Uterus (tissue), 3 donors: ENCODE measurements at regions not wholly inside any gene's neighbourhood (a gene's known extent, or its start where the extent isn't known, plus 50 kb on each side); places are given as distances from the start of the nearest gene placed in this dataset.

Source experiments
- DNase-seq, 2 donors: peaks; one replicate each; pipeline ENCODE4 v3.0.0-alpha.2; 2019 to 2020
- H3K27ac ChIP-seq, 2 donors: fragments of 200-600 bp; sonication (generic); 1 replicate in 1 of 2; 2 replicates in 1 of 2; pipeline ENCODE4 v1.5.1; 2016 to 2018
- H3K27me3 ChIP-seq, 2 donors: fragments of 200-600 bp; sonication (generic); one replicate each; pipeline ENCODE4 v1.5.1; 2018 to 2019; ENCODE audit warnings: control low read depth in 1 of 2
- H3K36me3 ChIP-seq, 2 donors: fragments of 200-600 bp; sonication (generic); one replicate each; pipeline ENCODE4 v1.5.1; 2019; ENCODE audit warnings: control low read depth in 1 of 2
- H3K4me1 ChIP-seq, 2 donors: fragments of 200-600 bp; sonication (generic); one replicate each; pipeline ENCODE4 v1.5.1; 2018 to 2019; ENCODE audit warnings: control low read depth in 1 of 2
- H3K4me3 ChIP-seq, 2 donors: fragments of 200-600 bp; sonication (generic); 1 replicate in 1 of 2; 2 replicates in 1 of 2; pipeline ENCODE4 v1.5.1; 2018 to 2019; ENCODE audit warnings: mild to moderate bottlenecking in 1 of 2
- H3K9me3 ChIP-seq, 2 donors: fragments of 200-600 bp; sonication (generic); one replicate each; pipeline ENCODE4 v1.5.1; 2019; ENCODE audit warnings: control low read depth in 1 of 2
- CTCF ChIP-seq, 4 experiments: fragments of 200-600 bp in 2 of 4; fragments of 450-650 bp in 2 of 4; sonication (generic) in 2 of 4; IDR thresholded peaks; one replicate each; pipeline ENCODE4 v1.5.1; 2016 to 2019; ENCODE audit warnings: antibody characterized with exemption in 4 of 4, mild to moderate bottlenecking in 2 of 4, moderate library complexity in 1 of 4
- POLR2A ChIP-seq, 2 donors: fragments of 450-650 bp; IDR thresholded peaks; one replicate each; pipeline ENCODE4 v1.6.1; 2016; ENCODE audit warnings: antibody characterized with exemption in 2 of 2, mild to moderate bottlenecking in 1 of 2, moderate library complexity in 1 of 2
- intact Hi-C: fragments of 100-400 bp; cut with DNase I; formaldehyde crosslinking; loops from one replicate; pipeline ENCODE4 v1.15.1; 2023; ENCODE audit warnings: low total_unique reads
- donor health status: DM: yes; HTN: yes; CAD: no.

- TF ChIP-seq CTCF (IDR thresholded peaks at IDR 0.05) (no peak), POLR2A (IDR thresholded peaks at IDR 0.05) (no peak)
- Histone ChIP-seq H3K27me3 (no peaks in the 10 kb centered on the region), H3K4me1 (no peaks in the 10 kb centered on the region), H3K27ac (peak overlapping the region; percentile 24 to 51), H3K4me3 (peak overlapping the region in 1 of 2 donors; percentile 20), H3K36me3 (no peaks in the 10 kb centered on the region), H3K9me3 (no peaks in the 10 kb centered on the region)
- peak in 1 of 2 donors; percentile 34 for DNase-seq
- intact Hi-C loops = no loop called here
Observed at GRCh38 chr2:120576509-120577474, 158.9 kb upstream of the GLI2 start.

- H3K4me3 ChIP-seq = no peak overlapping the region
- no peaks in the 10 kb centered on the region for H3K4me1 ChIP-seq
- TF ChIP-seq CTCF (IDR thresholded peaks at IDR 0.05) (no peak), POLR2A (IDR thresholded peaks at IDR 0.05) (no peak)
- no peaks in the 10 kb centered on the region for H3K36me3 ChIP-seq
- intact Hi-C loops = no loop called here
- H3K9me3 ChIP-seq = no peaks in the 10 kb centered on the region
- H3K27ac ChIP-seq = no peak overlapping the region
- no peak for DNase-seq
- no peaks in the 10 kb centered on the region for H3K27me3 ChIP-seq
Observed at GRCh38 chr2:120577721-120578295, 157.9 kb upstream of the GLI2 start.

- TF ChIP-seq CTCF (IDR thresholded peaks at IDR 0.05) (no peak), POLR2A (IDR thresholded peaks at IDR 0.05) (no peak)
- no peaks in the 10 kb centered on the region for H3K36me3 ChIP-seq
- H3K4me1 ChIP-seq = no peaks in the 10 kb centered on the region
- no peak overlapping the region for H3K4me3 ChIP-seq
- intact Hi-C loops = no loop called here
- DNase-seq = no peak
- no peaks in the 10 kb centered on the region for H3K27me3 ChIP-seq
- H3K27ac ChIP-seq = no peak overlapping the region
- no peaks in the 10 kb centered on the region for H3K9me3 ChIP-seq
Observed at GRCh38 chr2:120578576-120579352, 156.9 kb upstream of the GLI2 start.

- no peak overlapping the region for H3K4me3 ChIP-seq
- TF ChIP-seq POLR2A (IDR thresholded peaks at IDR 0.05) (no peak), CTCF (IDR thresholded peaks at IDR 0.05) (no peak)
- intact Hi-C loops = no loop called here
- no peak overlapping the region for H3K27ac ChIP-seq
- H3K9me3 ChIP-seq = no peaks in the 10 kb centered on the region
- H3K27me3 ChIP-seq = no peaks in the 10 kb centered on the region
- H3K4me1 ChIP-seq = no peaks in the 10 kb centered on the region
- DNase-seq = no peak
- no peaks in the 10 kb centered on the region for H3K36me3 ChIP-seq
Observed at GRCh38 chr2:120579916-120580685, 155.6 kb upstream of the GLI2 start.
